Nephron (organoid): ENCODE measurements at regions not wholly inside any gene's neighbourhood (a gene's known extent, or its start where the extent isn't known, plus 50 kb on each side); places are given as distances from the start of the nearest gene placed in this dataset.

ENCODE experiments used
- H3K27ac Mint-ChIP-seq, 3 experiments: 2 replicates each; pipeline ENCODE4 v1.8.0; 2020; ENCODE audit warnings: mixed read lengths in 3 of 3, mild to moderate bottlenecking in 2 of 3, moderate library complexity in 1 of 3
- H3K27me3 Mint-ChIP-seq: 2 replicates; pipeline ENCODE4 v1.8.0; 2021; ENCODE audit warnings: low read depth, mild to moderate bottlenecking, moderate library complexity, mixed read lengths
- H3K36me3 Mint-ChIP-seq: 2 replicates; pipeline ENCODE4 v1.8.0; 2020; ENCODE audit warnings: low read depth, mixed read lengths
- H3K4me1 Mint-ChIP-seq: 2 replicates; pipeline ENCODE4 v1.8.0; 2020; ENCODE audit warnings: mixed read lengths
- H3K4me3 Mint-ChIP-seq, 3 experiments: 2 replicates each; pipeline ENCODE4 v1.8.0; 2020; ENCODE audit warnings: mild to moderate bottlenecking in 3 of 3, mixed read lengths in 3 of 3, moderate library complexity in 2 of 3
- H3K9me3 Mint-ChIP-seq: 2 replicates; pipeline ENCODE4 v1.8.0; 2020; ENCODE audit warnings: mixed read lengths
- TF ChIP-seq, protein P1 (sequence below), 3 experiments: fragments of 200-600 bp; sonication (generic); IDR thresholded peaks; one replicate each; pipeline ENCODE4 v1.5.0; 2021; ENCODE audit warnings: antibody characterized with exemption in 3 of 3; ENCODE audit not compliant: unreplicated experiment in 3 of 3

DNA sequence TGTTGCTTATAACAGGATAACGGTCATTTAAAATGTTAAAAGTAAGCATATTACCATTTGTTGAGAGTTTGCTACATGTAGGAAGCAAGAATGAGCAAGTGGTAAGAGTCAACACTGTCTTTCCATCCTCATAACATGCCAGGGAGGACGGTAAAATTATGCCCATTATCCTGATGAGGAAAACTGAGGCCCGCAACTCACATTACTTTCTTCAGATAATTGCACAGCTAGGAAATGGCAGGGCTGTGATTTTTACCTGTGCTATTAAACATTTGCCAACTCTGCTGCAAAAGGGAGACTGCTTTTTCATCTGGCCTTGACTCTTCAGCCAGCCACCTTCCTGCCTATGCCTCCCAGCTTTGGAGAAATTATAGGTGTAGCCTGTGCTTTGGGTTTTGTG is 79.8 kb upstream of the BOD1 start:
- Mint-ChIP-seq H3K4me3 (no peak overlapping the region), H3K27me3 (peaks cover 8% of the 10 kb centered on the region), H3K36me3 (no peaks in the 10 kb centered on the region), H3K4me1 (no peaks in the 10 kb centered on the region), H3K27ac (no peak overlapping the region), H3K9me3 (peaks cover 4% of the 10 kb centered on the region)
- TF ChIP-seq, protein P1, sequence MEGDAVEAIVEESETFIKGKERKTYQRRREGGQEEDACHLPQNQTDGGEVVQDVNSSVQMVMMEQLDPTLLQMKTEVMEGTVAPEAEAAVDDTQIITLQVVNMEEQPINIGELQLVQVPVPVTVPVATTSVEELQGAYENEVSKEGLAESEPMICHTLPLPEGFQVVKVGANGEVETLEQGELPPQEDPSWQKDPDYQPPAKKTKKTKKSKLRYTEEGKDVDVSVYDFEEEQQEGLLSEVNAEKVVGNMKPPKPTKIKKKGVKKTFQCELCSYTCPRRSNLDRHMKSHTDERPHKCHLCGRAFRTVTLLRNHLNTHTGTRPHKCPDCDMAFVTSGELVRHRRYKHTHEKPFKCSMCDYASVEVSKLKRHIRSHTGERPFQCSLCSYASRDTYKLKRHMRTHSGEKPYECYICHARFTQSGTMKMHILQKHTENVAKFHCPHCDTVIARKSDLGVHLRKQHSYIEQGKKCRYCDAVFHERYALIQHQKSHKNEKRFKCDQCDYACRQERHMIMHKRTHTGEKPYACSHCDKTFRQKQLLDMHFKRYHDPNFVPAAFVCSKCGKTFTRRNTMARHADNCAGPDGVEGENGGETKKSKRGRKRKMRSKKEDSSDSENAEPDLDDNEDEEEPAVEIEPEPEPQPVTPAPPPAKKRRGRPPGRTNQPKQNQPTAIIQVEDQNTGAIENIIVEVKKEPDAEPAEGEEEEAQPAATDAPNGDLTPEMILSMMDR (IDR thresholded peaks at IDR 0.05; ENCODE audit: unreplicated experiment in 3 of 3) = no peak

DNA sequence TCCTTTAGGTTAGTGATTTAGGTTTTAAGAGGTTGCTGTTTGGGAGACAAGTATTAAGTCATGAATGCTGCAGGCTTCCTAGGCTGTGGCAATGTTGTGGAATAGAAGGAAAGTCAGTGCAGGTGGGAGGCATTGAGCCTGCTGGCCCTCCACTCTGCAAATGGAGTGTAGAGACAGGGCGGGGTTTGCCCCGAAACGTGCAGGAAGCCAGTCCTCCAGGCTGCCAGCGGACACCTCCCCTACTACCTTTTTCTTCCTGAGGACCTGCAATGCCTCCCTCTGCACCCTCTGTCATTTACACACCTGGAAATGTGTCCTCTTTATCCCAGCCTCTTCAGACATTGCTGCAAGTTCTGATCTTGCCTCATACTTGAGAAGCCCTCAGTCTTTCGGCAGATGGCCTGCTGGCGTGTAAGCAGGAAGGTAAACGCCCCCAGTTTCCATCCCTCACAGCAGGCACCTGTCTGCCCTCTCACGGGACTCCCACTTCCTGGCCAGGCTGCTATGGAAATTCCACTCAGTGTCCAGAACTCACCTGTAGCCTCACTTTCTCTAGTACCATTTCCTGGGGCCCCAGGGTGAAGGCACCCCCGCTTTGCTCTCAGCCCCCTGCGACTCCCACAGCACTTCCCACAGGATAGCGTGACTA is 81.6 kb upstream of the BOD1 start:
- peaks cover 5% of the 10 kb centered on the region for H3K27me3 Mint-ChIP-seq
- TF ChIP-seq, protein P1 (IDR thresholded peaks at IDR 0.05; ENCODE audit: unreplicated experiment in 3 of 3) = no peak
- H3K4me3 Mint-ChIP-seq = no peak overlapping the region
- H3K36me3 Mint-ChIP-seq = no peaks in the 10 kb centered on the region
- H3K4me1 Mint-ChIP-seq = no peaks in the 10 kb centered on the region
- H3K27ac Mint-ChIP-seq = no peak overlapping the region
- no peaks in the 10 kb centered on the region for H3K9me3 Mint-ChIP-seq

DNA sequence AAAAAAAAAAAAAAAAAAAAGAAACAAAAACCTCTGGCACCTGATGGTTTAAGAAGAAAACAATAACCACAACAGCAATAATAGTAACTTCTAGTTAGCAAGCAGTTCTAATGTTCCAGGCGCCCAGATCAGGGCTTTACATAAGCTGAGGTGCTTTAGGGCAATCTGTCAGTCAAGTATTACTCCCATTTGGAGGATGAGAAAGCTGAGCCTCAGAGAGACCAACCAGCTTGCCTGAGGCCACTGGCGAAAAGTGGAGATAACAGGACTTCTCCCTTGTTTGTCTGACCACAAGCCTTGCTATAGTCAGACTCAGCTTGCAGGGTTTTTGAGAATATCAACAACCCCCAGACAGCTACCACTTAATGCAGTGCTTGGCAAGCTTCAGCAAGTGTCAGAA is 83.5 kb upstream of the BOD1 start:
- Mint-ChIP-seq H3K27me3 (peaks cover 5% of the 10 kb centered on the region), H3K27ac (no peak overlapping the region), H3K4me1 (peaks cover 6% of the 10 kb centered on the region), H3K4me3 (no peak overlapping the region), H3K9me3 (no peaks in the 10 kb centered on the region), H3K36me3 (no peaks in the 10 kb centered on the region)
- TF ChIP-seq, protein P1 (IDR thresholded peaks at IDR 0.05; ENCODE audit: unreplicated experiment in 3 of 3) = no peak

DNA sequence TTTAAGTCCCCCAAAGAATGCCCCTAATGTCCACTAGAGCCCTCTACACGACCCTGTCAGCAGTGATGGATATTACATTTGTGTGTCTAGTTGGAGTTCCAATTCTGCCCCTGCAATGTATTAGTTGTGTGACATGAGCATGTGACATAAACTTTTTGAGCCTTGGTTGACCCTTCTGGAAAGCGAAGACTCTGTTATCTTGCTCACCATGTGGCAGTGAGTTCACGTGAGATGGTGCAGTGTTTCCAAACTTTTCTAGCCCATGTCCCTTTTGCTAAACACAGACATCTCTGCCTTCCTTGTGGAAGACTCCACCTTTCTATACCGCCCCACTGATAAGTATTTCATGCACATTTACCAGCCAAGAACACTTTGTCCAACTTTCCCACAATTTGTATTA is 87.0 kb upstream of the BOD1 start:
- H3K4me3 Mint-ChIP-seq = no peak overlapping the region
- peaks cover 10% of the 10 kb centered on the region for H3K27me3 Mint-ChIP-seq
- H3K36me3 Mint-ChIP-seq = no peaks in the 10 kb centered on the region
- H3K9me3 Mint-ChIP-seq = no peaks in the 10 kb centered on the region
- peaks cover 6% of the 10 kb centered on the region for H3K4me1 Mint-ChIP-seq
- TF ChIP-seq, protein P1 (IDR thresholded peaks at IDR 0.05; ENCODE audit: unreplicated experiment in 3 of 3) = no peak
- H3K27ac Mint-ChIP-seq = no peak overlapping the region

DNA sequence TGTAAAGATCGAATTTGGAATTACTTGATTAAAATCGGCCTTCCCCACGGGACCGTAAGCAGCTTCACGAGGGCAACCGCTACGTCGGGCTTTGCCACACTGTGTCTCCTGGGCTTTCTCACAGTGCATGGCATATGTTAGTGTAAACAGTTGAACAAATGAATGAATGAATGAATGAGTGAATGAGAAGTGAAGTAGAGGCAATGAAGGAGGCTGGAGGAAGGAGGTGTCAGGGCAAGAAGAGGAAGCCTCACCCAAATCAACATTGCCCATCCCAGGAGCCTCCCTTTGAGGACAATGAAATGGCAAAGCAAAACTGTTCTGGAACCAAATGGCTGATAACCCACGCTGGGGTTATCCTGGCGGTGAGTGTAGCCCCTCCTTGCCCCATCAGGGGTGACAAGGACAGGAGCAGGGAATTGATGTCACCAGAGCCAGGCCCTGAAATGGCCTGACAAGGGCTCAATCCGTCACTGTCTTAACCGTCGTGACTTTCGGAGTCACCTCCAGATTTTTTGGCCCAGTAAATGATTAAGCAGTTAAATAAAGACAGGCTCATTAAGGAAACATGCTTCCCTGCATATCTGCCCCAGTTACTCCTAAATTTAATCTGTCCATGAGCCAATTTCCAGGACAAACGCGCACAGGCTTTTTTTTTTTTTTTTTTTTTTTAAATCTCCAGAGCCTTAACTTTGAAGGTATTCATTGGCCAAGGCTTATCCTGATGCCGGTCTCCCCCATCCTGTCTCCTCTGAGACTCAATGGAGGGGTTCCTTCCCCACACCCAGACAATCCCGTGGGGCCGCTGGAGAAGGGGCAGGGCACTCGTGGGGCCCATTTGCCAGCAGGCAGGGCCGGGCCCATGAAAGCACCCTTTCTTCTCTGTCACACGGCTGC is 88.4 kb upstream of the BOD1 start:
- no peak overlapping the region for H3K4me3 Mint-ChIP-seq

More for the DNA sequence above, 88.4 kb upstream of the BOD1 start:
- Mint-ChIP-seq H3K27ac (no peak overlapping the region), H3K9me3 (no peaks in the 10 kb centered on the region), H3K36me3 (no peaks in the 10 kb centered on the region), H3K27me3 (peaks cover 10% of the 10 kb centered on the region), H3K4me1 (peaks cover 6% of the 10 kb centered on the region)
- TF ChIP-seq, protein P1 (IDR thresholded peaks at IDR 0.05; ENCODE audit: unreplicated experiment in 3 of 3) = no peak
